ENCODE measurements at regions not wholly inside any gene's neighbourhood (a gene's known extent, or its start where the extent isn't known, plus 50 kb on each side); places are given as distances from the start of the nearest gene placed in this dataset.

DNA sequence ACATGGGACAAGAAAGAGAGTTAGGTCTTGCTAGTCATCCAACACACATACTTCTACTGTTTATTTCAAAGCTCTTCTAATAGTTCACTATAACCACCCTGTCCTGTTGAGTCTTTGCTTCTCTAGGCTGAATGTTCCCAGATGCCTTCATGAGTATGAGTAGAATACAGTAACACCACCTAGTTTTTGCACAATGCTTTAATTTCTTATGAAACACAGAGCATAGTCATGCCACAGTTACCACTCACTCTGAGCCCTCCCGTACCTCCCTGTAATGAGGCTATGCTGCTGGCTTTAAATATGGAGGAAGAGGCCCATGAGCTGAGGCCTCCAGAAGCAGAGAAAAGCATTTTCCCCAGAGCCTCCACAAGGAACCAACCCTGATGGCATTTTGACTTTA, 75.0 kb upstream of the SLC1A3 start:
- CTCF ChIA-PET, result no interaction called here
- in situ Hi-C loops (cut with HindIII; ENCODE audit: low pct_unique_long_range_greater_than_20kb, low sequenced_read_pairs), result no loop called here
- TF ChIP-seq, protein P1, sequence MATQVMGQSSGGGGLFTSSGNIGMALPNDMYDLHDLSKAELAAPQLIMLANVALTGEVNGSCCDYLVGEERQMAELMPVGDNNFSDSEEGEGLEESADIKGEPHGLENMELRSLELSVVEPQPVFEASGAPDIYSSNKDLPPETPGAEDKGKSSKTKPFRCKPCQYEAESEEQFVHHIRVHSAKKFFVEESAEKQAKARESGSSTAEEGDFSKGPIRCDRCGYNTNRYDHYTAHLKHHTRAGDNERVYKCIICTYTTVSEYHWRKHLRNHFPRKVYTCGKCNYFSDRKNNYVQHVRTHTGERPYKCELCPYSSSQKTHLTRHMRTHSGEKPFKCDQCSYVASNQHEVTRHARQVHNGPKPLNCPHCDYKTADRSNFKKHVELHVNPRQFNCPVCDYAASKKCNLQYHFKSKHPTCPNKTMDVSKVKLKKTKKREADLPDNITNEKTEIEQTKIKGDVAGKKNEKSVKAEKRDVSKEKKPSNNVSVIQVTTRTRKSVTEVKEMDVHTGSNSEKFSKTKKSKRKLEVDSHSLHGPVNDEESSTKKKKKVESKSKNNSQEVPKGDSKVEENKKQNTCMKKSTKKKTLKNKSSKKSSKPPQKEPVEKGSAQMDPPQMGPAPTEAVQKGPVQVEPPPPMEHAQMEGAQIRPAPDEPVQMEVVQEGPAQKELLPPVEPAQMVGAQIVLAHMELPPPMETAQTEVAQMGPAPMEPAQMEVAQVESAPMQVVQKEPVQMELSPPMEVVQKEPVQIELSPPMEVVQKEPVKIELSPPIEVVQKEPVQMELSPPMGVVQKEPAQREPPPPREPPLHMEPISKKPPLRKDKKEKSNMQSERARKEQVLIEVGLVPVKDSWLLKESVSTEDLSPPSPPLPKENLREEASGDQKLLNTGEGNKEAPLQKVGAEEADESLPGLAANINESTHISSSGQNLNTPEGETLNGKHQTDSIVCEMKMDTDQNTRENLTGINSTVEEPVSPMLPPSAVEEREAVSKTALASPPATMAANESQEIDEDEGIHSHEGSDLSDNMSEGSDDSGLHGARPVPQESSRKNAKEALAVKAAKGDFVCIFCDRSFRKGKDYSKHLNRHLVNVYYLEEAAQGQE (IDR thresholded peaks at IDR 0.05; ENCODE audit: insufficient read depth in 1 of 2, low read depth in 2 of 2, low read length in 1 of 2), result no peak
- TF ChIP-seq POLR2AphosphoS5 (IDR thresholded peaks at IDR 0.05; ENCODE audit: low read depth, low read length) (no peak), SIN3A (IDR thresholded peaks at IDR 0.05; ENCODE audit: borderline replicate concordance, insufficient read depth, low read depth, low read length) (no peak), TCF7L2 (IDR thresholded peaks at IDR 0.05; ENCODE audit: low read depth, low read length) (no peak)
- TF ChIP-seq, protein P2, sequence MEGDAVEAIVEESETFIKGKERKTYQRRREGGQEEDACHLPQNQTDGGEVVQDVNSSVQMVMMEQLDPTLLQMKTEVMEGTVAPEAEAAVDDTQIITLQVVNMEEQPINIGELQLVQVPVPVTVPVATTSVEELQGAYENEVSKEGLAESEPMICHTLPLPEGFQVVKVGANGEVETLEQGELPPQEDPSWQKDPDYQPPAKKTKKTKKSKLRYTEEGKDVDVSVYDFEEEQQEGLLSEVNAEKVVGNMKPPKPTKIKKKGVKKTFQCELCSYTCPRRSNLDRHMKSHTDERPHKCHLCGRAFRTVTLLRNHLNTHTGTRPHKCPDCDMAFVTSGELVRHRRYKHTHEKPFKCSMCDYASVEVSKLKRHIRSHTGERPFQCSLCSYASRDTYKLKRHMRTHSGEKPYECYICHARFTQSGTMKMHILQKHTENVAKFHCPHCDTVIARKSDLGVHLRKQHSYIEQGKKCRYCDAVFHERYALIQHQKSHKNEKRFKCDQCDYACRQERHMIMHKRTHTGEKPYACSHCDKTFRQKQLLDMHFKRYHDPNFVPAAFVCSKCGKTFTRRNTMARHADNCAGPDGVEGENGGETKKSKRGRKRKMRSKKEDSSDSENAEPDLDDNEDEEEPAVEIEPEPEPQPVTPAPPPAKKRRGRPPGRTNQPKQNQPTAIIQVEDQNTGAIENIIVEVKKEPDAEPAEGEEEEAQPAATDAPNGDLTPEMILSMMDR (IDR thresholded peaks at IDR 0.05), result no peak
- H3K36me3 ChIP-seq (ENCODE audit: control insufficient read depth, insufficient read depth, low read length), result no peaks in the 10 kb centered on the region
- H3K4me1 ChIP-seq (ENCODE audit: control insufficient read depth, insufficient read depth, low read length), result no peaks in the 10 kb centered on the region
- H3K27me3 ChIP-seq (ENCODE audit: control insufficient read depth, insufficient read depth, low read length), result no peaks in the 10 kb centered on the region
- intact Hi-C loops (cut with micrococcal nuclease; ENCODE audit: unreplicated experiment), result no loop called here
- DNase-seq (ENCODE audit: low read depth, low spot score), result no peak
- no peaks in the 10 kb centered on the region for H3K9me3 ChIP-seq (ENCODE audit: control insufficient read depth, insufficient read depth, low read depth, low read length)
- POLR2A ChIA-PET, result no interaction called here
- H3K4me3 ChIP-seq (ENCODE audit: low read depth in 2 of 2, low read length in 2 of 2), result no peak overlapping the region
- H3K27ac ChIP-seq (ENCODE audit: low read length), result no peak overlapping the region
- BruUV-seq (replicated peaks), result no TSS peak
- no peak for ATAC-seq

DNA sequence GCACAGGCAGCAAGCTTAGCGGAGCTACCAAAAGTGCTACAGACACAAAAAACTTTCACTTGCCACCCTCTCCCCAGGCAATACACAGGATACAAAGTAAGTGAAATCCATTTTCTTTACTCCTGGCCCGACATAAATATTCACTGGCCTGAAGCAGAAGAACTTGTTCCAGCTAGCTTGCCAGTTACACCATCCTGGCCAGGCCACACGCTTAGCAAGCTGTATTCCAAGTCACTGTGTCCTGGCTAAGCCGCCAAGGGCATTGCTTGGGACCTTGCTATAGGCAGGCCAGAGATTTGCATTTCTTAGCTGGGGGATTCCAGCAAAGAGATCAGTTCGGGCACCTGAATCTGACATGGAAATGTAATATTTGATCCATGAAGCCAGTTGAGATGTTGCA, 71.0 kb upstream of the SLC1A3 start:
- ATAC-seq, result no peak
- Histone ChIP-seq H3K4me1 (ENCODE audit: control insufficient read depth, insufficient read depth, low read length) (no peaks in the 10 kb centered on the region), H3K27ac (ENCODE audit: low read length) (no peak overlapping the region), H3K27me3 (ENCODE audit: control insufficient read depth, insufficient read depth, low read length) (no peaks in the 10 kb centered on the region), H3K4me3 (ENCODE audit: low read depth in 2 of 2, low read length in 2 of 2) (no peak overlapping the region), H3K36me3 (ENCODE audit: control insufficient read depth, insufficient read depth, low read length) (no peaks in the 10 kb centered on the region), H3K9me3 (ENCODE audit: control insufficient read depth, insufficient read depth, low read depth, low read length) (no peaks in the 10 kb centered on the region)
- BruUV-seq (replicated peaks), result no TSS peak
- POLR2A ChIA-PET, result no interaction called here
- TF ChIP-seq SIN3A (IDR thresholded peaks at IDR 0.05; ENCODE audit: borderline replicate concordance, insufficient read depth, low read depth, low read length), result no peak
- intact Hi-C loops (cut with micrococcal nuclease; ENCODE audit: unreplicated experiment) (no loop called here), in situ Hi-C loops (cut with HindIII; ENCODE audit: low pct_unique_long_range_greater_than_20kb, low sequenced_read_pairs) (no loop called here)
- no peak for DNase-seq (ENCODE audit: low read depth, low spot score)
- CTCF ChIA-PET, result no interaction called here

DNA sequence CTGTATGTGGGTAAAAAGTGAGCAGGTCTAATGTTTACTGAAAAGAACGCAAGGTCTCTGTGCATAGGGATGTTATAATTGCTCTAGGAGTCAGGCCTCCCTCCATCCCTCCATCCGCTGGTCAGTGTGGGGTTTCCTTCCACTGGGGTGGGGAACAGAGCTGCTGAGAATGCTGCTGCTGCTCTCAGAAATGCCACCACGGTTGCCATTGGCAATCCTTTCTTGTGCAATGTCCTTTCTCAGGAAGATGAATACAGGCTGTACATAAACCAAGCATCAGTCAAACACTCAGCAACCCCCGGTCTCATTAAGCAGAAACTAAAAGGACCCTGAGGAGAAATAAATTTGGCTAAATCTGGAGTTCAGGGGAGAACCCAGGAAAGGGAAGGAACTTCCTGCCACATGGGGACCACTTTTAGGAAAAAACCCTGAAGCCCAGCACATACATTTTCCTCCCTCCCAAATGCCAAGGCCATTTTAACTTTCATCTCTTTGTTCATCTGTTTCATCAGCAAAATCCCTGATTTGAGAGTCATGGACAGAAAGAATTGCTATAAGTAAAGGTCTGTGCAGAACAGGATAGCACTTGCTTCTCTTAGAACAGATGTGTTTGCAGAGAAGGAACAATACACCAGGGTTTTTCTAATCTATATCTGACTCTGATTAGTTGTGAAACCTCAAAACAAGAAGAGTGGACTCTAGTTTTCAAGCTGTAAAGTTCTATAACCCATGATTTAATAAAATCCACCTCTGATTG, 70.4 kb upstream of the SLC1A3 start:
- Histone ChIP-seq H3K9me3 (ENCODE audit: control insufficient read depth, insufficient read depth, low read depth, low read length) (no peaks in the 10 kb centered on the region), H3K27me3 (ENCODE audit: control insufficient read depth, insufficient read depth, low read length) (no peaks in the 10 kb centered on the region), H3K4me1 (ENCODE audit: control insufficient read depth, insufficient read depth, low read length) (no peaks in the 10 kb centered on the region), H3K36me3 (ENCODE audit: control insufficient read depth, insufficient read depth, low read length) (no peaks in the 10 kb centered on the region), H3K4me3 (ENCODE audit: low read depth in 2 of 2, low read length in 2 of 2) (no peak overlapping the region), H3K27ac (ENCODE audit: low read length) (no peak overlapping the region)
- POLR2A ChIA-PET, result no interaction called here
- no TSS peak for BruUV-seq (replicated peaks)
- CTCF ChIA-PET, result no interaction called here
- in situ Hi-C loops (cut with HindIII; ENCODE audit: low pct_unique_long_range_greater_than_20kb, low sequenced_read_pairs), result no loop called here
- no peak for ATAC-seq
- no peak for DNase-seq (ENCODE audit: low read depth, low spot score)
- TF ChIP-seq, protein P2 (IDR thresholded peaks at IDR 0.05), result no peak
- TF ChIP-seq TCF7L2 (IDR thresholded peaks at IDR 0.05; ENCODE audit: low read depth, low read length) (no peak), POLR2AphosphoS5 (IDR thresholded peaks at IDR 0.05; ENCODE audit: low read depth, low read length) (no peak), SIN3A (IDR thresholded peaks at IDR 0.05; ENCODE audit: borderline replicate concordance, insufficient read depth, low read depth, low read length) (no peak)
- TF ChIP-seq, protein P1 (IDR thresholded peaks at IDR 0.05; ENCODE audit: insufficient read depth in 1 of 2, low read depth in 2 of 2, low read length in 1 of 2), result no peak
- intact Hi-C loops (cut with micrococcal nuclease; ENCODE audit: unreplicated experiment), result no loop called here

Measured in Panc1 (cell line).